H7 (cell line): ENCODE measurements at regions not wholly inside any gene's neighbourhood (a gene's known extent, or its start where the extent isn't known, plus 50 kb on each side); places are given as distances from the start of the nearest gene placed in this dataset.
A peak's percentile ranks its signal among the peaks of the same experiment; 100 is the strongest.
"Not testable (repeated sequence)": the region's sequence is repeated elsewhere in the genome, so short reads cannot be mapped to it uniquely, and the experiment has no call there.

Source experiments
- DNase-seq: peaks from one replicate; pipeline ENCODE4 v3.0.0; 2012
- H3K27me3 ChIP-seq: 2 replicates; pipeline ENCODE4 v1.6.0; 2011; ENCODE audit warnings: mild to moderate bottlenecking, low read length; ENCODE audit not compliant: control insufficient read depth, insufficient read depth
- H3K36me3 ChIP-seq: replicated peaks from 2 replicates; pipeline ENCODE4 v1.5.1; 2011; ENCODE audit warnings: low read length; ENCODE audit not compliant: control insufficient read depth, insufficient read depth
- H3K4me3 ChIP-seq: 2 replicates; pipeline ENCODE4 v1.5.1; 2011; ENCODE audit warnings: low read depth, mild to moderate bottlenecking, control low read depth, low read length, moderate library complexity; ENCODE audit not compliant: insufficient read depth

DNA sequence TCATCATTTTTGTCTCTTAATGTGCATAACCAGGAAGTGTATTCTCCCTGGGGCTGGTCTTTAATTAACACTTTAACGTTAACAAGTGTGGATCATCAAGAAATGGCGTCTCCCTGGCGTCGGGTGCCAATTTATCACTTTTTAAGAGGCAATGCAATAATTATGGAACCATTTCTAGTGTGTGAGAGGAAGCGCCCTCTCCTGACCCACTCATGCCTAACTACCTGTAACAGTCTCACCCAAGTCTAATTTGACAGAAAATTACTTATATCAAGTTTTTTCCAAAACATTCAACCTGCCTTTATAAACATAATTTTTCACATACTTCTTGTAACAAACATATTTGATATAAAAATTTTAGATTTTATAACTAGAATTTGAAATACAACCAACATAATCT is 905.3 kb upstream of the MDGA2 start:
- peak; percentile 5 for DNase-seq
- no peak overlapping the region for H3K4me3 ChIP-seq
- H3K27me3 ChIP-seq = no peaks in the 10 kb centered on the region
- H3K36me3 ChIP-seq = no peaks in the 10 kb centered on the region

DNA sequence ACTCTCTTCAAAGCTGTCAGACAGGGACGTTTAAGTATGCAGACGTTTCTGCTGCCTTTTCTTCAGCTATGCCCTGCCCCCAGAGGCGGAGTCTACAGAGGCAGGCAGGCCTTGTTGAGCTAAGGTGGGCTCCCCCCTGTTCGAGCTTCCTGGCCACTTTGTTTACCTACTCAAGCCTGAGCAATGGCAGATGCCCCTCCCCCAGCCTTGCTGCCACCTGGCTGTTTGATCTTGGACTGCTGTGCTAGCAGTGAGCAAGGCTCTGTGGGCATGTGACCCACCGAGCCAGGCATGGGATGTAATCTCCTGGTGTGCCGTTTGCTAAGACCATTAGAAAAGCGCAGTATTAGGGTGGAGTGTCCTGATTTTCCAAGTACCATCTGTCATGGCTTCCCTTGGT is 900.4 kb upstream of the MDGA2 start:
- no peak overlapping the region for H3K4me3 ChIP-seq
- DNase-seq = no peak
- H3K36me3 ChIP-seq = no peaks in the 10 kb centered on the region
- no peaks in the 10 kb centered on the region for H3K27me3 ChIP-seq

DNA sequence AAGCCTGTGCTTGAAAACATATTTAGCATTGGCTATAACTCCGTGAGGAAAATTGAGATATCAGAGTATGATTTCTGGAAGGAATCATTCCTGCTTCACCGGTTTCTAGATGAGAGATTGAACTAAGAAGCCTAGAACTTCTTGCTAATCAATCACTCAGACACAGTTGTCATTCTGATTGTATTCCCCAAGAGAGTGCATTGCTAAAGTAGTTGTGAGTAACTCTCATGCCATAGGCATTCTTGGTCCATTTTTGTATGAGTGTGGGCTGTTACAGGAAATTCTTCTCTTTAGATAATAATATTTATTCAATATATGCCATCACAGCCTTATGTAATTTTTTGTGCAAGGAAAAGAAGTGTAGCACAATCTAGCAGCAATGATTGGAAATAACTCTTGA is 893.3 kb upstream of the MDGA2 start:
- DNase-seq = no peak
- H3K36me3 ChIP-seq = no peaks in the 10 kb centered on the region
- H3K27me3 ChIP-seq = no peaks in the 10 kb centered on the region
- no peak overlapping the region for H3K4me3 ChIP-seq

DNA sequence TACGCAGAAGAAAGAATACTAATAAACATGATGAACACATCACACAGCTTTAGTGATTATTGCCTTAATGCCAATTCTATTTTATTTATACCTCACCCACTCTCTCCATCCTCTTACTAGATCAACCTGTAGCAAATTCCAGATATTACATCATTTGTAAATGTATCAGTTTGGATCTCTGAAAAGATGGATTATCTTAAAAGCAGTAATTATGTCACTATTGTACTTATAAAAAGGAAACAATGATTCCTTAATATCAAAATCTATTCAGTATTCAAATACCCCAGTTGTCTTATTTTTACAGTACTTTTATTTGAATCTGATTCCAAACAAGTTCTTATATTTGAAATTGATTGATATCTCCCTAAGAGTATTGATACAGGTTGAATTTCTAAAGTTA is 892.8 kb upstream of the MDGA2 start:
- H3K36me3 ChIP-seq = no peaks in the 10 kb centered on the region
- H3K27me3 ChIP-seq = no peaks in the 10 kb centered on the region
- H3K4me3 ChIP-seq = no peak overlapping the region
- DNase-seq = no peak

DNA sequence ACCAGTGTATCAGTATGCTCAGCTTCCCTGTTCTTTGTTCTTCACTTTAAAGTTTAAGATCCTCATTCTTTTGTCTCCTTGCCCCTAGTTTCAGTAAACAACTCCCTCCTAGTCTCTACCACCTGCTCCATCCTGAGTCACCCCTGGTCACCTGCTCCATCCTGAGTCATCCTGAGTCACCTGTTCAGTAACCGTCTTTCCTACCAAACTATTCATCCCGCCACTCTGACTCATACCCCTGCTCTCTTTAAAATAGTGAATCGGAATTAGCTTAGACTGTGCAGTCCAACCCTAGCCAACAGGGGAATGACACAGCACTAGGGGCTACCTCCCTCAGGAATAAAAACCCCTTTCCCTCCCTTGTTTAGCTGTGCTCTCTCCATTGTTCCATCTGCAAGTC is 888.1 kb upstream of the MDGA2 start:
- Histone ChIP-seq H3K36me3 (no peaks in the 10 kb centered on the region), H3K4me3 (no peak overlapping the region), H3K27me3 (no peaks in the 10 kb centered on the region)
- DNase-seq = no peak

DNA sequence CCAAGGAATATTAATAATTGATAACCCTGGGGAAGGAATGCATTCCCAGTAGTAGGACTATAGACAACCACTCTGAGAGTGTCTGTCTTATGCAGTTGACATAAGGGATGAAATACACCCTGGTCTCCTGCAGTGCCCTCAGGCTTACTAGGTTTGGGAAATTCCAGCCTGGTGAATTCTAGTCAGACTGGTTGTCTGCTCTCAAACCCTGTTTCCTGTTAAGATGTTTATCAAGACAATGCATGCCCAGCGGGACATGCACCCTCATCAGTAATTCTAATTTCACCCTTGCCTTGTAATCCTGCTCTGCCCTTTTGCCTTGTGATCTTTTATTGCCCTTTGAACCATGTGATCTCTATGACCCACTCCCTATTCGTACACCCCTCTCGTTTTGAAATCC is 886.0 kb upstream of the MDGA2 start:
- not testable (repeated sequence) for DNase-seq, H3K4me3 ChIP-seq, H3K36me3 ChIP-seq

DNA sequence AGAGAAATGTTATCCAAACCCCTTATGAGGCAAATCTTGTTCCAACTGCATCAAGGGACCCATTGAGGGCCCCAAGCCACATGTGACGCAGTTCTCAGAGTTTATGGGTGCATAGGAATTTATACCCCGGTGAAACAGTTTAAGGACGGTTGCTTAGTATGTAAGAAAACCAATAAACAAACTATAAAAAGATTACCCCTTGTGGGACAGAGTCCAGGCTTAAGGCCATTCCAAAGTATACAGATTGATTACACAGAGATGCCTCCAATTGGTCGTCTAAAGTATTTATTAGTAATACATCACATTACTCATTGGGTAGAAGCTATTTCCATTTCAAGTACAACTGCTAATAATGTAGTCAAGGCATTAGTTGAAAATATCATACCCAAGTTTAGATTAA is 885.0 kb upstream of the MDGA2 start:
- DNase-seq = no peak
- Histone ChIP-seq H3K4me3 (no peak overlapping the region), H3K36me3 (no peaks in the 10 kb centered on the region), H3K27me3 (no peaks in the 10 kb centered on the region)

More for the DNA sequence above, 886.0 kb upstream of the MDGA2 start:
- H3K27me3 ChIP-seq = not testable (repeated sequence)

DNA sequence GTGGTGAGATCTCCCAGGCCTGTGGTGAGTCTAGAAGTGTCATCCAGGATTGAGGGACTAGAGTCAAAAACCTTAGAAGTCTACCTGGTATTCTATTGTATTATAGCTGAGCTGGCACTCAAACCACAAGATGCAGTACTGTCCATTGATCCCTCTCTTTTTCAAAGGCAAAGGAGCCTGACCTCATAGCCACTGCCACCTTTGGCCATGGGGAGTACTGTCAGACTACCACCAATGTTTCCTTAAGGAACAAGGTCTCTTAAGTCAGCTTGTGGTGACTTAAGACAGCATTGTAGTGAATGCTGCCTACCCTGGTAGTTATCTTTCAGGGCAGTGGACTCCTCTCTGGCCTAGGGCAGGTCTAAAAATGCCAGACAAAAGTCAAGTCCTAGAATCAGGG is 878.0 kb upstream of the MDGA2 start:
- H3K27me3 ChIP-seq = no peaks in the 10 kb centered on the region
- no peaks in the 10 kb centered on the region for H3K36me3 ChIP-seq
- no peak overlapping the region for H3K4me3 ChIP-seq
- no peak for DNase-seq

DNA sequence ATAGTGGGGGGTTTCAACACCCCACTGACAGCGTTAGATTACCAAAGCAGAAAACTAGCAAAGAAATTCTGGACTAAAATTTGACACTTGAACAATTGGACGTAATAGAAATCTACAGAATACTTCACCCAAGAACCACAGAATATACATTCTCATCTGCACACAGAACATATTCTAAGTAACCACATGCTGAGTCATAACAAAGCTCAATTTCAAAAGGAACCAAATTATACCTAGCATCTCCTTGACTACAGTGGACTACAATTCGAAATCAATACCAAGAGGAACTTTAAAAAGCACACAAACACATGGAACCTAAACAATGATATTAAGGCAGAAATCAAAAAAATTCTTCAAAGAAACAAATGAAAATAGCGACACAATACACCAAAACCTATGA is 871.6 kb upstream of the MDGA2 start:
- Histone ChIP-seq H3K4me3 (no peak overlapping the region), H3K36me3 (no peaks in the 10 kb centered on the region), H3K27me3 (no peaks in the 10 kb centered on the region)
- DNase-seq = no peak

DNA sequence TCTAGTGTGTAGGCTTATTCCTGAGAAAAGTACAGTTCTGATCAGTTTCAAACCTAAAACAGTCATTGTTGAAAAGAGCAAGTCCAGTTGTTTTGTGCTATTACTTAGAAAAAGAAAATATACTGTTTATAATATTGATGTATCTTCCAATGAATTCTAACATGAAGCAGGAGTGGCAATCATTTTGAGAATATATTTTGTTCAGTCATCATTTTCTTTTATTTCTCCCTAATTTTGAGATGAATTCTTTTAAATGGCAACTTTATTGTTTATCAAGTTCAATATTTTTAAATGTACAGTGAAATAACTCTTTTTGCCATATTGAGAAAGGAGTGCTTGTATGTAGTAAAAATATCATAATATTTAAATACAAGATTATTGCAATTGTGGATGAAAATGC is 862.2 kb upstream of the MDGA2 start:
- H3K27me3 ChIP-seq = no peaks in the 10 kb centered on the region
- H3K36me3 ChIP-seq = no peaks in the 10 kb centered on the region
- H3K4me3 ChIP-seq = no peak overlapping the region
- DNase-seq = no peak

DNA sequence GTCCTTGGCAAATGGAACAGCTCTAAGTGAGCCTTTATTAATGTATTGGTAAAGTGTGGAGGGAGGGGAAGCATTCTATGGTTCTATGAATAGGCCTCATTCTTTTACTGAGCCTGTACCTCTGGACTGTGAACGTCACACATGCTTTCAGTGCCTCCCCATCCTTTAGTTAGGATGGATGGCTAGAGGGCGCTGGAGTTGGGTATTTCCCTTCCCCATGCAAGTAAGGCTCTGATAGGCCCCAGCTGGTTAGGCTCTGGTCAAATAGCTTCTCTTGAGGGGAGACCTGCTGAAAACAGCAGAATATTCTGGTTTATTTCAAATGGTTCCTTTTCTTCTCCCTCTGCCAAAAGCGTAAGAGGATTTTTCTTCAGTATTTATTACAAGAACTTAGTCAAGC is 860.9 kb upstream of the MDGA2 start:
- Histone ChIP-seq H3K4me3 (no peak overlapping the region), H3K36me3 (no peaks in the 10 kb centered on the region), H3K27me3 (no peaks in the 10 kb centered on the region)
- peak; percentile 30 for DNase-seq

DNA sequence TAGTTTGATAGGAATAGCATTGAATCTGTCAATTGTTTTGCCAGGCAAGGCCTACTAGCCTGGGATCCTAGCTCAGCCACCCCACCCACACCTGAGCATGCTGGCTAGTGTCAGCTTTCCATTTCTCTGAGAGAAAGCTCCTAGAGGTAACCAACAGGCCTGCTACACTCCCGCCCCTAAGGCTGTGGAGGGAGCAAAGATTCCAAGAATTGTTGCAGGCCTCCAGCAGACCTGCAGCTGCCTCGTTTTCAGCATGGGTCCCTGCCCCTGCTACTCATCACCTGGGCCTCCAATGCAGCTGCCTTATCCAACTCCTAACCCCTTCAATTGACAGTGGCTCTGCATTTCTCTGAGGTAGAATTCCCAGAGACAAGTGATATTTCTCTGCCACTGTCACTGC is 852.4 kb upstream of the MDGA2 start:
- Histone ChIP-seq H3K4me3 (no peak overlapping the region), H3K36me3 (no peaks in the 10 kb centered on the region), H3K27me3 (no peaks in the 10 kb centered on the region)
- DNase-seq = no peak

DNA sequence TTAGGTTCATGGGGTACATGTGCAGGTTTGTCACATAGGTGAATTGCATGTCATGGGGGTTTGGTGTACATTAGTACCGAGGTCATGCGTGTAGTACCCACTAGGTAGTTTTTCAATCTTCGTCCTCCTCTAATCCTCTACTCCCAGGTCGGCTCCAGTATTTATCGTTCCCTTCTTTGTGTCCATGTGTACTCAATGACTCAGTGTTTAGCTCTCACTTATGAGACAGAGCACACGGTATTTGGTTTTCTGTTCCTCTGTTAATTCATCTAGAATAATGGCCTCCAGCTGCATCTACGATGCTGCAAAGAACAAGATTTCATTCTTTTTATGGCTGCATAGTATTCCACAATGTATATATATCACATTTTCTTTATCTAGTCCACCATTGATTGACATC is 850.9 kb upstream of the MDGA2 start:
- Histone ChIP-seq H3K4me3 (no peak overlapping the region), H3K36me3 (no peaks in the 10 kb centered on the region), H3K27me3 (no peaks in the 10 kb centered on the region)
- no peak for DNase-seq

DNA sequence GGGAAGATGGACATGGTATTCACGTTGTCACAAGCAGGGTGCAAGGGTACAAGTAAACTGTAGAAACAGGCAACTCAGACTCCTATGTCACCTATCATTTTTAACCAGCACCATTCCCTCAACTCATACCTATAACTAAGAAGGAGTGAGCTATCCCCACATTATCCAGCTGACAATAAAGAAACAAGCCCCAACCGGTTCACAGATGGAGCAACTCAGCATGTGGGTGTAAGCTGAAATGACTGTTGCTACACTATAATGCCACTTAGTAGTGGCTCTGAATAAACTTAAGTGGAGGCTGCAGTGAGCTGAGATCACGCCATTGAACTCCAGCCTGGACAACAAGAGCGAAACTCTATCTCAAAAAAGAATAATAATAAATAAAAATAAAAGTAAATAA is 829.5 kb upstream of the MDGA2 start:
- H3K36me3 ChIP-seq = no peaks in the 10 kb centered on the region
- DNase-seq = no peak
- no peaks in the 10 kb centered on the region for H3K27me3 ChIP-seq
- no peak overlapping the region for H3K4me3 ChIP-seq

DNA sequence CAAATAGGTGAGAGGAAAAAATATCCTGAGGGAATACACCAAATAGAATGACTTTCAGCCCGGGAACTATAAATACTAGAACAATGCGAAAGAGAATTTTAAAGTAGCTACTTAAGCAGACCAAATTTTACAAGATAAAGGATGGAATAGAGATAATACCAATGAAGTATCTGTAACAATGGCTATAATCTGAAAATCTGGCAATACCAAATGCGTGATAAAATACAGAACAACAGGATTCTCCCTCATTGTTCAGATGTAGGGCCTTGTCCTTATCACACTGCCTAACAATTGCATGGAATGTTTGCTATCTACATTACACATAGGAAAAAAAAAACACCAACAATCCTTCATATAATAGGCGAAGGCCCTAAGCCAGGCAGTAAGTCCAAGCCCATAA is 815.4 kb upstream of the MDGA2 start:
- H3K36me3 ChIP-seq = no peaks in the 10 kb centered on the region
- no peak for DNase-seq
- no peak overlapping the region for H3K4me3 ChIP-seq
- no peaks in the 10 kb centered on the region for H3K27me3 ChIP-seq

DNA sequence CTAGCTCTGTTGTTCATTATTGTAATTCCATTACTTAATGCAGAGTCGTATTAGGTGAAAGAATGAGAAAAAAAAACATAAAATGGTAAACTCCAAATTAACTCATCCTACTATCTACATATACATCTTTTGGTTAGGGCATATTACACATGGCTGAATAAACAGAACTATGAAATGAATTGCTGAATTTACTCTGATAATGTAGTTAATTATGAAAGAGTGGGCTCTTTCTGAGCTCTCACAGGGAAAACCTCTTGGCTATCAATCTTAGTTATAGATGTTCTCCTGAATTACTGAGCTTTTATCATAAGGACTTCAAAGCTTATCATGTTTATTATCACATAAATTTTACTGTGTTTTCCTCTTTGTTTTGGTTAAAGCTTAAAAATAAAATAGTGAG is 798.5 kb upstream of the MDGA2 start:
- Histone ChIP-seq H3K4me3 (no peak overlapping the region), H3K27me3 (no peaks in the 10 kb centered on the region), H3K36me3 (no peaks in the 10 kb centered on the region)
- no peak for DNase-seq
